Motor neuron (in vitro differentiated cells): ENCODE measurements at regions not wholly inside any gene's neighbourhood (a gene's known extent, or its start where the extent isn't known, plus 50 kb on each side); places are given as distances from the start of the nearest gene placed in this dataset.
A peak's percentile ranks its signal among the peaks of the same experiment; 100 is the strongest.
"Not testable (repeated sequence)": the region's sequence is repeated elsewhere in the genome, so short reads cannot be mapped to it uniquely, and the experiment has no call there.

Source experiments
- ATAC-seq, 8 experiments: fragments of 200-7000 bp; cut with Tn5 transposase; replicated peaks in 6 of 8; 2 replicates each; pipeline ENCODE4 v1.8.0; 2021; ENCODE audit warnings: mild to moderate bottlenecking in 8 of 8, moderate library complexity in 8 of 8
- H3K27ac ChIP-seq, 2 donors: fragments of 250-450 bp; sonication (Bioruptor Pico); 2 replicates each; pipeline ENCODE4 v1.9.0; 2021; ENCODE audit warnings: antibody characterized with exemption in 2 of 2, mild to moderate bottlenecking in 2 of 2, moderate library complexity in 1 of 2
- H3K4me1 ChIP-seq, 2 donors: fragments of 250-450 bp; sonication (Bioruptor Pico); replicated peaks in 1 of 2; 2 replicates each; pipeline ENCODE4 v1.6.1; 2021; ENCODE audit warnings: antibody characterized with exemption in 2 of 2, mild to moderate bottlenecking in 2 of 2, moderate library complexity in 1 of 2
- H3K4me3 ChIP-seq, 5 donors: fragments of 250-450 bp; sonication (Bioruptor Pico); 2 replicates each; pipeline ENCODE4 v1.9.0; 2021; ENCODE audit warnings: antibody characterized with exemption in 5 of 5, mild to moderate bottlenecking in 5 of 5, moderate library complexity in 4 of 5
- whole genome bisulfite sequencing, 10 experiments: fragments of 450-650 bp; shearing (Covaris generic); methylation state at CpG; one replicate each; pipeline ENCODE4 v1.0.0; 2022; 5-methylcytosine and 5-hydroxymethylcytosine counted together
- in situ Hi-C, 9 experiments: fragments of 400-800 bp; cut with MboI; loops; one replicate each; pipeline ENCODE4 v1.15.0; 2021; ENCODE audit warnings: low sequenced_read_pairs in 9 of 9, low pct_unique_long_range_greater_than_20kb in 2 of 9; ENCODE audit not compliant: unreplicated experiment in 9 of 9

- ATAC-seq, H3K4me1 ChIP-seq, H3K27ac ChIP-seq, H3K4me3 ChIP-seq, in situ Hi-C loops: not testable (repeated sequence)
- WGBS, 10 experiments: 40% methylated on average over 1 of the region's 2 CpGs; no CpG with 5 or more reads in 9 of the 10 experiments
Observed at GRCh38 chr15:24435075-24435820, 240.3 kb upstream of the NPAP1 start.

- in situ Hi-C loops, H3K27ac ChIP-seq, ATAC-seq, H3K4me3 ChIP-seq, H3K4me1 ChIP-seq: not testable (repeated sequence)
- WGBS, 10 experiments: 0% methylated on average over 1 of the region's 5 CpGs; no CpG with 5 or more reads in 9 of the 10 experiments
Observed at GRCh38 chr15:24437270-24437669, 238.3 kb upstream of the NPAP1 start.

- H3K4me3 ChIP-seq, H3K4me1 ChIP-seq, H3K27ac ChIP-seq, ATAC-seq, in situ Hi-C loops: not testable (repeated sequence)
- no CpG with 5 or more reads among the region's 1 CpG for WGBS, 10 experiments
Observed at GRCh38 chr15:24437735-24438134, 237.8 kb upstream of the NPAP1 start.

- peak in 5 of 8 experiments; percentile 77 to 91 (median 88) for ATAC-seq
- peak overlapping the region in 2 of 5 donors; percentile 20 to 31 for H3K4me3 ChIP-seq
- 10% methylated on average over 2 of the region's 49 CpGs; no CpG with 5 or more reads in 9 of the 10 experiments for WGBS, 10 experiments
- H3K27ac ChIP-seq, in situ Hi-C loops, H3K4me1 ChIP-seq: not testable (repeated sequence)
Observed at GRCh38 chr15:24477107-24478025, 198.2 kb upstream of the NPAP1 start.

GRCh38 chr15:24485885-24486567 is 189.5 kb upstream of the NPAP1 start:
- H3K4me1 ChIP-seq, H3K27ac ChIP-seq, ATAC-seq, H3K4me3 ChIP-seq, in situ Hi-C loops: not testable (repeated sequence)
- 0 to 80% (median 57%) methylated on average over 1 to 11 of the region's 14 CpGs; no CpG with 5 or more reads in 2 of the 10 experiments for WGBS, 10 experiments

- ATAC-seq: peak in 1 of 8 experiments; percentile 25
- in situ Hi-C loops, H3K27ac ChIP-seq, H3K4me1 ChIP-seq, H3K4me3 ChIP-seq: not testable (repeated sequence)
- WGBS, 10 experiments: 40 to 100% (median 40%) methylated on average over 1 of the region's 8 CpGs; no CpG with 5 or more reads in 7 of the 10 experiments
Observed at GRCh38 chr15:24488164-24488907, 187.2 kb upstream of the NPAP1 start.

- WGBS, 10 experiments: 0 to 100% (median 65%) methylated on average over 1 to 7 of the region's 11 CpGs; no CpG with 5 or more reads in 2 of the 10 experiments
- H3K27ac ChIP-seq, H3K4me1 ChIP-seq, in situ Hi-C loops, ATAC-seq, H3K4me3 ChIP-seq: not testable (repeated sequence)
Observed at GRCh38 chr15:24505216-24505615, 170.4 kb upstream of the NPAP1 start.

GRCh38 chr15:24509714-24510113 is 165.9 kb upstream of the NPAP1 start:
- ATAC-seq, in situ Hi-C loops, H3K27ac ChIP-seq, H3K4me1 ChIP-seq, H3K4me3 ChIP-seq: not testable (repeated sequence)
- 0 to 100% (median 48%) methylated on average over 1 of the region's 1 CpG; no CpG with 5 or more reads in 2 of the 10 experiments for WGBS, 10 experiments

- ATAC-seq: peak in 2 of 8 experiments; percentile 25 to 28
- in situ Hi-C loops, H3K4me1 ChIP-seq, H3K27ac ChIP-seq, H3K4me3 ChIP-seq: not testable (repeated sequence)
- WGBS, 10 experiments: 80 to 100% (median 80%) methylated on average over 1 of the region's 3 CpGs; no CpG with 5 or more reads in 7 of the 10 experiments
Observed at GRCh38 chr15:24511598-24511997, 164.0 kb upstream of the NPAP1 start.

GRCh38 chr15:24518772-24519171 is 156.8 kb upstream of the NPAP1 start:
- WGBS, 10 experiments: 79% methylated on average over 3 of the region's 4 CpGs; no CpG with 5 or more reads in 9 of the 10 experiments
- H3K4me3 ChIP-seq, in situ Hi-C loops, H3K27ac ChIP-seq, H3K4me1 ChIP-seq: not testable (repeated sequence)
- peak in 3 of 8 experiments; percentile 19 to 70 (median 34) for ATAC-seq

- H3K4me3 ChIP-seq, H3K4me1 ChIP-seq, ATAC-seq, in situ Hi-C loops, H3K27ac ChIP-seq: not testable (repeated sequence)
- WGBS, 10 experiments: 33 to 83% (median 64%) methylated on average over 1 to 3 of the region's 3 CpGs; no CpG with 5 or more reads in 5 of the 10 experiments
Observed at GRCh38 chr15:24531235-24531634, 144.3 kb upstream of the NPAP1 start.

GRCh38 chr15:24534032-24534431 is 141.5 kb upstream of the NPAP1 start:
- H3K4me1 ChIP-seq, H3K4me3 ChIP-seq, ATAC-seq, H3K27ac ChIP-seq, in situ Hi-C loops: not testable (repeated sequence)
- WGBS, 10 experiments: 100% methylated on average over 1 of the region's 1 CpG; no CpG with 5 or more reads in 8 of the 10 experiments
